LNCaP clone FGC (cell line): ENCODE measurements at regions not wholly inside any gene's neighbourhood (a gene's known extent, or its start where the extent isn't known, plus 50 kb on each side); places are given as distances from the start of the nearest gene placed in this dataset.

Experiments used
- DNase-seq: peaks from one replicate; pipeline ENCODE4 v3.0.0-alpha.2; 2011; ENCODE audit warnings: low read depth
- H3K4me3 ChIP-seq: 2 replicates; pipeline ENCODE4 v1.5.1; 2011; ENCODE audit warnings: mild to moderate bottlenecking, low read depth, low read length, control low read depth
- TF ChIP-seq, protein P1 (sequence below): IDR thresholded peaks from 2 replicates; pipeline ENCODE4 v1.5.1; 2012; ENCODE audit warnings: mild to moderate bottlenecking; ENCODE audit not compliant: control insufficient read depth, insufficient read depth; ENCODE audit errors: extremely low read depth

DNA sequence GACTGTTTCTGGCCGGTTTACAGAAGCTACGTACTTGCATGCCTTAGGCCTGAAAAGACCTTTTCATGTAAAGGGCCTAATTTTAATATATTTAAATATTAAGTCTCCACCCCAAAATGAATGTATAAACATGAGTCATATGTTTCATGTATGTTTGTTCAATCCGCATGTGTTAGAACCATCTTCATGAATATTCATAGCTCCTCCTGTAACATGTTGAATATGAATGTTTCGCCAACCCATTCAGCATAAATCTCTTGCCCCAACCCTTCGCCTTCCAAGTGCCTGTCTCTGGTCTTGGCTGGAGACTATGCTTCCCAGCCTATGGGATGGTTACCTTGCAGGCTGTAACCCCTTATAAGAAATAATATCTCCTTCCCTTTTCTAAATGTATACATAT is 212.5 kb downstream of the SCG2 start:
- no peak overlapping the region for H3K4me3 ChIP-seq
- DNase-seq: no peak
- TF ChIP-seq, protein P1, sequence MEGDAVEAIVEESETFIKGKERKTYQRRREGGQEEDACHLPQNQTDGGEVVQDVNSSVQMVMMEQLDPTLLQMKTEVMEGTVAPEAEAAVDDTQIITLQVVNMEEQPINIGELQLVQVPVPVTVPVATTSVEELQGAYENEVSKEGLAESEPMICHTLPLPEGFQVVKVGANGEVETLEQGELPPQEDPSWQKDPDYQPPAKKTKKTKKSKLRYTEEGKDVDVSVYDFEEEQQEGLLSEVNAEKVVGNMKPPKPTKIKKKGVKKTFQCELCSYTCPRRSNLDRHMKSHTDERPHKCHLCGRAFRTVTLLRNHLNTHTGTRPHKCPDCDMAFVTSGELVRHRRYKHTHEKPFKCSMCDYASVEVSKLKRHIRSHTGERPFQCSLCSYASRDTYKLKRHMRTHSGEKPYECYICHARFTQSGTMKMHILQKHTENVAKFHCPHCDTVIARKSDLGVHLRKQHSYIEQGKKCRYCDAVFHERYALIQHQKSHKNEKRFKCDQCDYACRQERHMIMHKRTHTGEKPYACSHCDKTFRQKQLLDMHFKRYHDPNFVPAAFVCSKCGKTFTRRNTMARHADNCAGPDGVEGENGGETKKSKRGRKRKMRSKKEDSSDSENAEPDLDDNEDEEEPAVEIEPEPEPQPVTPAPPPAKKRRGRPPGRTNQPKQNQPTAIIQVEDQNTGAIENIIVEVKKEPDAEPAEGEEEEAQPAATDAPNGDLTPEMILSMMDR: no peak

DNA sequence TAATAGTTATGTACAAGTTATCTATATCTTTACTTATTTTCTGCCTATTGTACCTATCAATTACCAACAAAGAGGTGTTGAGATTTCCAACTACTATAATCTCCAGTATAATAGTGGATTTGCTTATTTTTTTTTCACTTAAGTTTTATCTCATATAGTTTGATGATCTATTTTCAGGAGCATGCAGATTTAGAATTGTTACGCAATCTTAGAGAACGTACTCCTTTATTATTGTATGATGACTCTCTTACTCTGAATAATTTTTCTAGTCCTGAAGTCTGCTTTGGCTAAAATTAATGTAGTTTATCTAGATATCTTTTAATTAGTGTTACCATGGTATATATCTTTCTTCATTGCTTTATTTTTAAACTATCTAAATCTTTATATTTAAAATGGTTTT is 205.2 kb downstream of the SCG2 start:
- TF ChIP-seq, protein P1: no peak
- DNase-seq: no peak

DNA sequence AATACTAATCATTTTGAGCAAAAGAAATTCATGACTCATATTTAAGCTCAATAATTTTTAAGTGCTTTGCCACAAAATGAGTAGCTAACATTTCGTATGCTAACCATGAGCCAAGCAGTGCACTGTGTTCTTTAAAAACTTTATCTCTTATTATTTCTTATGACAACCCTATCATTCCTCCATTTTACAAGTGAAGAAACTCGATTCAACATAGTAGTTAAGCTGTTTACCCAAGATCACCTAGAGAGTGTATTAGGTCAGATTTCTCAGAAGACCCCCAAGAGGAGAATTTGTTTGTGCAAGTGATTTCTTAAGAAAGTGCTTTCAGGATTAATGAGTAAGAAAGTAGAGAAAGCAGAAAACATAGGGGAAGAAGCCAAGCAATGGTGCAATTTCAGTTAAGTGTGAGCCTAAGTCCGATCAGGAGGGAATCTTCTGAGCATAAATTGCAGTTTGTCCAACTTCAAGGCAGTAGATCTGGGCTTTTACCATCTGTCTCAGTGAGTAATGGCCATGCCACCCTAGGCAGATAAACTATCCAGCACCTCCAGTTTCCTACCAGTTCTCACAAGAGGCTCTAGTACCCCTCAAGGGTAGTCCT is 202.7 kb downstream of the SCG2 start:
- DNase-seq: no peak
- no peak overlapping the region for H3K4me3 ChIP-seq
- TF ChIP-seq, protein P1: no peak

More for the DNA sequence above, 205.2 kb downstream of the SCG2 start:
- no peak overlapping the region for H3K4me3 ChIP-seq

DNA sequence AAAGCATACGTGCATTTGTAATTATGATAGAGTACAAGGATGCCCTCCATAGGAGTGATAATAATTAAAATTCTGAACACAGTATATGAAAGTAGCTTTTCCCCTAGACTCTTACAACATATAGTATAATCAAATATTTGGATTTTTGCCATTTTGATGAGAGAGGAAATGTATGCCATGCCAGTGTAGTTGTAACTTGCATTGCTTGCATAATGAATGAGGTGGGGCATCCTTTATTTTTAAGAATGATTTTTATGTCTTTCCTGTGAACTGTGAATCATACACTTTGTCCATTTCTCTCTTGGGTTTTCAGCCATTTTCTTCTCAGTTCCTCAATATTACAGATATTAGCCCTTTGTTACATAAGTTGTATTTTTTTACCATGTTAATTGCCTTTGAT is 197.5 kb downstream of the SCG2 start:
- DNase-seq: no peak
- H3K4me3 ChIP-seq: no peak overlapping the region
- TF ChIP-seq, protein P1: no peak

- no peak for DNase-seq
- TF ChIP-seq, protein P1: no peak
Observed at GRCh38 chr2:223414646-223415045, 187.5 kb downstream of the SCG2 start.

DNA sequence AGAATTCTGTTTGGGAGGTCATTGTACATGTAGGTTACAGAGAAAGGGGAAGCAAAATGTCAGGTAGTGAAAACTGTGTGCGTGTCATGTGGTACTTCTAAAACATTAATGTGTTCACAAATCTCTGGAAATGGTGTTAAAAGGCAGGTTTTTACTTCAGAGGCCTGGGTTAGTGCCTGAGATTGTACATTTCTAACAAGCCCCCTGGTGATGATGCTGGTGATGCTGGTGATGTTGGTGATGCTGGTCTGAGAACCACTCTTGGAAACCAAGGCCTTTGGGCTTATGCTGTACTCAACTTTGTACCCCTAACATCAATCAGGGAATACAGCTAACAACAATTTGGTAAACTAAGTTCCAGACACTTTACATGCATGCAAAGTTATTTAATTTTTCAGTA is 187.1 kb downstream of the SCG2 start:
- no peak for DNase-seq
- TF ChIP-seq, protein P1: no peak
- no peak overlapping the region for H3K4me3 ChIP-seq

More at GRCh38 chr2:223414646-223415045, 187.5 kb downstream of the SCG2 start:
- no peak overlapping the region for H3K4me3 ChIP-seq
